H54 (cell line): ENCODE measurements at regions not wholly inside any gene's neighbourhood (a gene's known extent, or its start where the extent isn't known, plus 50 kb on each side); places are given as distances from the start of the nearest gene placed in this dataset.

Source experiments
- DNase-seq: peaks from one replicate; pipeline ENCODE4 v3.0.0; 2011; ENCODE audit warnings: low spot score, mixed read lengths; ENCODE audit not compliant: insufficient read length
- FAIRE-seq: peaks from 3 replicates; lab custom pipeline; 2011; peaks lifted over from hg19 to GRCh38; lab: Jason Lieb, UNC
- POLR2A ChIP-seq: IDR thresholded peaks from 2 replicates; pipeline ENCODE4 v1.6.1; 2011; ENCODE audit warnings: low read depth, mild to moderate bottlenecking, low read length

- no peak for TF ChIP-seq POLR2A
- no peak for DNase-seq
- no peak for FAIRE-seq
Measured at GRCh38 chr22:47965896-47966295, 1203.4 kb downstream of the TBC1D22A start.

GRCh38 chr22:47965066-47965465 lies 1202.6 kb downstream of the TBC1D22A start:
- TF ChIP-seq POLR2A: no peak
- FAIRE-seq: no peak
- no peak for DNase-seq

- FAIRE-seq (no peak), DNase-seq (no peak)
- no peak for TF ChIP-seq POLR2A
Measured at GRCh38 chr22:47963660-47964059, 1201.2 kb downstream of the TBC1D22A start.

GRCh38 chr22:47957649-47958048 lies 1195.2 kb downstream of the TBC1D22A start:
- FAIRE-seq (no peak), DNase-seq (no peak)
- no peak for TF ChIP-seq POLR2A

GRCh38 chr22:47954107-47954506 lies 1191.7 kb downstream of the TBC1D22A start:
- FAIRE-seq (no peak), DNase-seq (no peak)
- no peak for TF ChIP-seq POLR2A

- no peak for TF ChIP-seq POLR2A
- FAIRE-seq: no peak
- DNase-seq: no peak
Measured at GRCh38 chr22:47944941-47945340, 1182.5 kb downstream of the TBC1D22A start.

GRCh38 chr22:47943729-47944700 lies 1181.6 kb downstream of the TBC1D22A start:
- FAIRE-seq: no peak
- no peak for TF ChIP-seq POLR2A
- no peak for DNase-seq

GRCh38 chr22:47940211-47940610 lies 1177.8 kb downstream of the TBC1D22A start:
- no peak for FAIRE-seq
- no peak for TF ChIP-seq POLR2A
- DNase-seq: no peak

GRCh38 chr22:47933891-47934290 lies 1171.4 kb downstream of the TBC1D22A start:
- DNase-seq: no peak
- no peak for FAIRE-seq

GRCh38 chr22:47933226-47933625 lies 1170.8 kb downstream of the TBC1D22A start:
- TF ChIP-seq POLR2A: no peak
- no peak for DNase-seq
- no peak for FAIRE-seq

More at GRCh38 chr22:47933891-47934290, 1171.4 kb downstream of the TBC1D22A start:
- no peak for TF ChIP-seq POLR2A

GRCh38 chr22:47929646-47930185 lies 1167.3 kb downstream of the TBC1D22A start:
- no peak for FAIRE-seq
- DNase-seq: no peak
- TF ChIP-seq POLR2A: no peak

- no peak for FAIRE-seq
- DNase-seq: no peak
- no peak for TF ChIP-seq POLR2A
Measured at GRCh38 chr22:47929073-47929472, 1166.6 kb downstream of the TBC1D22A start.

GRCh38 chr22:47928631-47929030 lies 1166.2 kb downstream of the TBC1D22A start:
- FAIRE-seq: no peak
- no peak for DNase-seq
- no peak for TF ChIP-seq POLR2A

GRCh38 chr22:47927648-47928210 lies 1165.3 kb downstream of the TBC1D22A start:
- DNase-seq: no peak
- FAIRE-seq: no peak
- no peak for TF ChIP-seq POLR2A
